ENCODE measurements at regions not wholly inside any gene's neighbourhood (a gene's known extent, or its start where the extent isn't known, plus 50 kb on each side); places are given as distances from the start of the nearest gene placed in this dataset.

DNA sequence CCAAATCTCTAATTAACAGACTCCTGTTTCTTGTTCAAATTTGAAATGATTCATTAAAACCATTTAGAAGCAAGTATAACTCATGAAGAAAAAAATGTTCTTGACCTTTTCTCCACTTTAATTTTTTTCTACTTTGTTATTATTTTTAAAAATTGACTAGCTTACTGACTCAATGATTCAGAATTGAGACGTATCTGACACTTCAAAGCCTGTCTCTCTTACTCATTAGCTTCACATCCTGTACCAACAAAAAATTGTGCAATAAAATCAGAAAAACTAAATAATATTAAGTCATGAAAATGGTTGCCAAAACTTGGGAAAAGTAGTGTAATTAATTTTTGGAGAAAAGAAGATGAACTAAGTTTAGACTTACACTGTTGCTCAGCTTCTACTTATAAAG lies 331.2 kb downstream of the SLC16A7 start:
- Histone ChIP-seq H3K4me2 (ENCODE audit: low read length) (no peak overlapping the region), H3K27me3 (ENCODE audit: insufficient read depth, low read length) (no peaks in the 10 kb centered on the region), H3K79me2 (ENCODE audit: insufficient read depth, low read length) (no peaks in the 10 kb centered on the region), H3K9me2 (ENCODE audit: insufficient read depth) (no peaks in the 10 kb centered on the region), H3K27ac (ENCODE audit: low read depth, low read length) (no peak overlapping the region), H3K4me3 (replicated peaks in 1 of 2; ENCODE audit: low read depth in 1 of 2, low read length in 2 of 2) (no peak overlapping the region), H3K36me3 (ENCODE audit: control insufficient read depth in 1 of 2, insufficient read depth in 2 of 2, low read length in 2 of 2) (no peaks in the 10 kb centered on the region), H2AFZ (ENCODE audit: low read depth, low read length, poor library complexity, severe bottlenecking) (no peak overlapping the region), H3K9me3 (ENCODE audit: control insufficient read depth in 1 of 2, insufficient read depth in 1 of 2, low read depth in 1 of 2, low read length in 2 of 2) (no peaks in the 10 kb centered on the region), H3K9ac (ENCODE audit: low read length) (no peak overlapping the region), H3K4me1 (ENCODE audit: control insufficient read depth in 1 of 2, insufficient read depth in 2 of 2, low read length in 2 of 2) (peaks cover 0 to 10% of the 10 kb centered on the region in 2 experiments; a peak in 2 of 4 replicates), H4K20me1 (ENCODE audit: insufficient read depth) (no peaks in the 10 kb centered on the region)
- RAD21 ChIA-PET (ENCODE audit: low non-redundant PET in 1 of 2, low total read pairs in 2 of 2, uncharacterized antibody in 2 of 2, unreplicated experiment in 2 of 2), result no interaction called here
- BruUV-seq (replicated peaks), result no TSS peak
- no peak for DNase-seq (ENCODE audit: low read depth, low spot score)
- POLR2A ChIA-PET, result no interaction called here
- no peak for ATAC-seq
- TF ChIP-seq JUND (IDR thresholded peaks at IDR 0.05) (no peak), CBX3 (IDR thresholded peaks at IDR 0.05; ENCODE audit: low read depth) (no peak), SIN3A (IDR thresholded peaks at IDR 0.05; ENCODE audit: low read depth) (no peak), CEBPB (IDR thresholded peaks at IDR 0.05; ENCODE audit: low read depth) (no peak), FOSL1 (IDR thresholded peaks at IDR 0.05; ENCODE audit: low read depth) (no peak), RAD21 (IDR thresholded peaks at IDR 0.05; ENCODE audit: low read depth) (no peak), SP1 (IDR thresholded peaks at IDR 0.05; ENCODE audit: low read depth) (no peak), POLR2A (IDR thresholded peaks at IDR 0.05; ENCODE audit: borderline replicate concordance, extremely low read depth, insufficient read depth, insufficient read length) (no peak), EZH2 (IDR thresholded peaks at IDR 0.05) (no peak), REST (IDR thresholded peaks at IDR 0.05; ENCODE audit: low read depth) (no peak), TCF7L2 (IDR thresholded peaks at IDR 0.05; ENCODE audit: borderline replicate concordance, extremely low read depth, insufficient read depth, insufficient read length) (no peak), EGR1 (IDR thresholded peaks at IDR 0.05; ENCODE audit: low read depth) (no peak), ZFX (IDR thresholded peaks at IDR 0.05) (no peak), SRF (IDR thresholded peaks at IDR 0.05; ENCODE audit: low read depth) (no peak), ELF1 (IDR thresholded peaks at IDR 0.05; ENCODE audit: borderline replicate concordance, low read depth) (no peak)
- TF ChIP-seq, protein P1, sequence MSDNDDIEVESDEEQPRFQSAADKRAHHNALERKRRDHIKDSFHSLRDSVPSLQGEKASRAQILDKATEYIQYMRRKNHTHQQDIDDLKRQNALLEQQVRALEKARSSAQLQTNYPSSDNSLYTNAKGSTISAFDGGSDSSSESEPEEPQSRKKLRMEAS (IDR thresholded peaks at IDR 0.05), result no peak
- TF ChIP-seq, protein P2, sequence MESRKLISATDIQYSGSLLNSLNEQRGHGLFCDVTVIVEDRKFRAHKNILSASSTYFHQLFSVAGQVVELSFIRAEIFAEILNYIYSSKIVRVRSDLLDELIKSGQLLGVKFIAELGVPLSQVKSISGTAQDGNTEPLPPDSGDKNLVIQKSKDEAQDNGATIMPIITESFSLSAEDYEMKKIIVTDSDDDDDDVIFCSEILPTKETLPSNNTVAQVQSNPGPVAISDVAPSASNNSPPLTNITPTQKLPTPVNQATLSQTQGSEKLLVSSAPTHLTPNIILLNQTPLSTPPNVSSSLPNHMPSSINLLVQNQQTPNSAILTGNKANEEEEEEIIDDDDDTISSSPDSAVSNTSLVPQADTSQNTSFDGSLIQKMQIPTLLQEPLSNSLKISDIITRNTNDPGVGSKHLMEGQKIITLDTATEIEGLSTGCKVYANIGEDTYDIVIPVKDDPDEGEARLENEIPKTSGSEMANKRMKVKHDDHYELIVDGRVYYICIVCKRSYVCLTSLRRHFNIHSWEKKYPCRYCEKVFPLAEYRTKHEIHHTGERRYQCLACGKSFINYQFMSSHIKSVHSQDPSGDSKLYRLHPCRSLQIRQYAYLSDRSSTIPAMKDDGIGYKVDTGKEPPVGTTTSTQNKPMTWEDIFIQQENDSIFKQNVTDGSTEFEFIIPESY (IDR thresholded peaks at IDR 0.05; ENCODE audit: extremely low read depth, insufficient replicate concordance, low read length), result no peak
- CTCF ChIA-PET, result no interaction called here
- intact Hi-C loops (cut with micrococcal nuclease), result no loop called here
